GM23338 (cell line): ENCODE measurements at regions not wholly inside any gene's neighbourhood (a gene's known extent, or its start where the extent isn't known, plus 50 kb on each side); places are given as distances from the start of the nearest gene placed in this dataset.

ENCODE experiments used
- ATAC-seq: fragments of 200-7000 bp; cut with Tn5 transposase; 3 replicates; pipeline ENCODE4 v1.9.1; 2020
- DNase-seq: peaks from one replicate; pipeline ENCODE4 v3.0.0-alpha.2; 2015; ENCODE audit warnings: low spot score
- H2AFZ ChIP-seq: fragments of 200-600 bp; sonication (generic); 2 replicates; pipeline ENCODE4 v1.8.0; 2016; ENCODE audit warnings: antibody characterized with exemption, mild to moderate bottlenecking, moderate library complexity
- H3F3A ChIP-seq: fragments of 200-600 bp; sonication (generic); replicated peaks from 2 replicates; pipeline ENCODE4 v1.8.0; 2017; ENCODE audit warnings: antibody characterized with exemption, mixed run types, low read depth
- H3K27ac ChIP-seq: fragments of 200-600 bp; sonication (generic); 2 replicates; pipeline ENCODE4 v1.6.1; 2016; ENCODE audit warnings: low read depth
- H3K27me3 ChIP-seq: fragments of 200-600 bp; sonication (generic); 2 replicates; pipeline ENCODE4 v1.8.0; 2016; ENCODE audit warnings: mild to moderate bottlenecking, mixed run types, moderate library complexity; ENCODE audit not compliant: insufficient read depth
- H3K36me3 ChIP-seq: fragments of 200-600 bp; sonication (generic); 2 replicates; pipeline ENCODE4 v1.8.0; 2016; ENCODE audit warnings: mild to moderate bottlenecking; ENCODE audit not compliant: insufficient read depth
- H3K4me1 ChIP-seq: fragments of 200-600 bp; sonication (generic); 2 replicates; pipeline ENCODE4 v1.8.0; 2016; ENCODE audit warnings: mild to moderate bottlenecking, moderate library complexity; ENCODE audit not compliant: insufficient read depth
- H3K4me2 ChIP-seq: fragments of 200-600 bp; sonication (generic); 2 replicates; pipeline ENCODE4 v1.7.1; 2017; ENCODE audit warnings: mixed run types
- H3K4me3 ChIP-seq: fragments of 200-600 bp; sonication (generic); 2 replicates; pipeline ENCODE4 v1.6.1; 2016; ENCODE audit warnings: mixed run types
- H3K79me2 ChIP-seq: fragments of 200-600 bp; sonication (generic); replicated peaks from 2 replicates; pipeline ENCODE4 v1.8.0; 2017; ENCODE audit warnings: mild to moderate bottlenecking; ENCODE audit not compliant: insufficient read depth
- H3K9me2 ChIP-seq: fragments of 200-600 bp; sonication (generic); 2 replicates; pipeline ENCODE4 v1.8.0; 2017; ENCODE audit not compliant: insufficient read depth
- H4K20me1 ChIP-seq: fragments of 200-600 bp; sonication (generic); replicated peaks from 2 replicates; pipeline ENCODE4 v1.8.0; 2017; ENCODE audit warnings: mild to moderate bottlenecking; ENCODE audit not compliant: insufficient read depth
- H3K27ac Mint-ChIP-seq: 2 replicates; pipeline ENCODE4 v1.8.0; 2020; ENCODE audit warnings: inconsistent platforms, mild to moderate bottlenecking, moderate library complexity, mixed read lengths
- H3K27me3 Mint-ChIP-seq: 3 replicates; pipeline ENCODE4 v1.8.0; 2022; ENCODE audit warnings: low read depth, mild to moderate bottlenecking, moderate library complexity, mixed read lengths, inconsistent platforms; ENCODE audit not compliant: insufficient read depth, poor library complexity
- H3K36me3 Mint-ChIP-seq: 3 replicates; pipeline ENCODE4 v1.8.0; 2021; ENCODE audit warnings: low read depth, mild to moderate bottlenecking, inconsistent platforms, moderate library complexity, mixed read lengths
- H3K4me1 Mint-ChIP-seq: 3 replicates; pipeline ENCODE4 v1.8.0; 2020; ENCODE audit warnings: mild to moderate bottlenecking, inconsistent platforms, mixed read lengths
- H3K4me3 Mint-ChIP-seq: 3 replicates; pipeline ENCODE4 v1.8.0; 2021; ENCODE audit warnings: moderate library complexity, mild to moderate bottlenecking, inconsistent platforms, mixed read lengths
- H3K9me3 Mint-ChIP-seq: 3 replicates; pipeline ENCODE4 v1.8.0; 2020; ENCODE audit warnings: moderate library complexity, mild to moderate bottlenecking, inconsistent platforms, mixed read lengths
- CTCF ChIP-seq, 2 experiments: fragments of 200-600 bp in 1 of 2; sonication (generic) in 1 of 2; conservative IDR thresholded peaks; 2 replicates each; pipeline versions ENCODE4 v1.5.1 to v1.6.1; 2016 to 2017; ENCODE audit warnings: antibody characterized with exemption in 2 of 2, low read depth in 2 of 2, mild to moderate bottlenecking in 2 of 2, moderate library complexity in 1 of 2
- EZH2phosphoT487 ChIP-seq: fragments of 200-600 bp; sonication (generic); IDR thresholded peaks from one replicate; pipeline ENCODE4 v1.8.1; 2018; ENCODE audit warnings: antibody characterized with exemption; ENCODE audit not compliant: unreplicated experiment
- REST ChIP-seq: IDR thresholded peaks from one replicate; pipeline ENCODE4 v1.6.1; 2018; ENCODE audit warnings: antibody characterized with exemption; ENCODE audit not compliant: unreplicated experiment
- ZNF331 ChIP-seq: fragments of 250-450 bp; sonication (Bioruptor Pico); IDR thresholded peaks from 2 replicates; pipeline ENCODE4 v1.5.0; 2020; ENCODE audit warnings: low read depth, mild to moderate bottlenecking, moderate library complexity
- ZNF462 ChIP-seq: fragments of 250-450 bp; sonication (Bioruptor Pico); IDR thresholded peaks from 2 replicates; pipeline ENCODE4 v1.5.0; 2020; ENCODE audit warnings: mild to moderate bottlenecking, moderate library complexity

GRCh38 chr4:126637706-126638105 lies 995.1 kb upstream of the INTU start:
- Histone ChIP-seq H2AFZ (no peak overlapping the region), H3K4me1 (no peaks in the 10 kb centered on the region), H3K4me2 (no peak overlapping the region), H3K4me3 (no peak overlapping the region), H3K9me2 (peaks cover 4% of the 10 kb centered on the region; the same call in 1 of the 2 replicates), H3K27me3 (no peaks in the 10 kb centered on the region), H3K79me2 (no peaks in the 10 kb centered on the region), H3K36me3 (no peaks in the 10 kb centered on the region), H4K20me1 (no peaks in the 10 kb centered on the region), H3K27ac (no peak overlapping the region), H3F3A (no peaks in the 10 kb centered on the region)
- no peak for ATAC-seq
- no peaks in the 10 kb centered on the region for H3K27me3 Mint-ChIP-seq
- H3K36me3 Mint-ChIP-seq: no peaks in the 10 kb centered on the region
- no peak overlapping the region for H3K4me3 Mint-ChIP-seq
- peaks cover 3% of the 10 kb centered on the region; the same call in 1 of the 3 replicates for H3K9me3 Mint-ChIP-seq
- DNase-seq: no peak
- TF ChIP-seq CTCF (conservative IDR thresholded peaks at IDR 0.05; ENCODE audit: low read depth in 2 of 2) (no peak), REST (no peak), ZNF331 (CRISPR knock-in tag) (no peak), ZNF462 (CRISPR knock-in tag) (no peak), EZH2phosphoT487 (no peak)
- no peaks in the 10 kb centered on the region for H3K4me1 Mint-ChIP-seq
- H3K27ac Mint-ChIP-seq: no peak overlapping the region
